Rectal smooth muscle tissue (tissue), 1 donor: ENCODE measurements at regions not wholly inside any gene's neighbourhood (a gene's known extent, or its start where the extent isn't known, plus 50 kb on each side); places are given as distances from the start of the nearest gene placed in this dataset.

Experiments used
- H3K27ac ChIP-seq: one replicate; pipeline ENCODE4 v1.7.0; 2013; ENCODE audit warnings: low read depth, low read length, inconsistent platforms
- H3K27me3 ChIP-seq: one replicate; pipeline ENCODE4 v1.7.0; 2013; ENCODE audit warnings: low read length; ENCODE audit not compliant: control insufficient read depth, insufficient read depth
- H3K36me3 ChIP-seq: one replicate; pipeline ENCODE4 v1.7.0; 2013; ENCODE audit warnings: low read length; ENCODE audit not compliant: control insufficient read depth, insufficient read depth
- H3K4me1 ChIP-seq: one replicate; pipeline ENCODE4 v1.7.0; 2013; ENCODE audit warnings: low read length; ENCODE audit not compliant: control insufficient read depth, insufficient read depth
- H3K4me3 ChIP-seq: one replicate; pipeline ENCODE4 v1.7.0; 2013; ENCODE audit warnings: low read length
- H3K9ac ChIP-seq: one replicate; pipeline ENCODE4 v1.7.0; 2013; ENCODE audit warnings: low read length

- Histone ChIP-seq H3K27ac (no peak overlapping the region), H3K4me3 (no peak overlapping the region), H3K9ac (no peak overlapping the region), H3K36me3 (no peaks in the 10 kb centered on the region), H3K4me1 (no peaks in the 10 kb centered on the region), H3K27me3 (no peaks in the 10 kb centered on the region)
Observed at GRCh38 chr6:105941621-105942412, 144.3 kb upstream of the PRDM1 start.

- no peaks in the 10 kb centered on the region for H3K27me3 ChIP-seq
- H3K4me3 ChIP-seq, result no peak overlapping the region
- no peak overlapping the region for H3K27ac ChIP-seq
Observed at GRCh38 chr6:105940990-105941389, 145.1 kb upstream of the PRDM1 start.

GRCh38 chr6:105936972-105937371 lies 149.2 kb upstream of the PRDM1 start:
- no peaks in the 10 kb centered on the region for H3K36me3 ChIP-seq

More at GRCh38 chr6:105940990-105941389, 145.1 kb upstream of the PRDM1 start:
- H3K9ac ChIP-seq, result no peak overlapping the region
- no peaks in the 10 kb centered on the region for H3K36me3 ChIP-seq
- no peaks in the 10 kb centered on the region for H3K4me1 ChIP-seq

GRCh38 chr6:105935416-105935815 lies 150.7 kb upstream of the PRDM1 start:
- Histone ChIP-seq H3K4me3 (no peak overlapping the region), H3K36me3 (no peaks in the 10 kb centered on the region), H3K4me1 (no peaks in the 10 kb centered on the region), H3K9ac (no peak overlapping the region), H3K27ac (no peak overlapping the region), H3K27me3 (no peaks in the 10 kb centered on the region)

More at GRCh38 chr6:105936972-105937371, 149.2 kb upstream of the PRDM1 start:
- H3K4me3 ChIP-seq, result no peak overlapping the region
- no peaks in the 10 kb centered on the region for H3K4me1 ChIP-seq
- H3K27ac ChIP-seq, result no peak overlapping the region
- H3K27me3 ChIP-seq, result no peaks in the 10 kb centered on the region
- no peak overlapping the region for H3K9ac ChIP-seq

GRCh38 chr6:105934708-105935107 lies 151.4 kb upstream of the PRDM1 start:
- no peak overlapping the region for H3K9ac ChIP-seq
- H3K4me3 ChIP-seq, result no peak overlapping the region
- no peak overlapping the region for H3K27ac ChIP-seq
- H3K27me3 ChIP-seq, result no peaks in the 10 kb centered on the region
- H3K4me1 ChIP-seq, result no peaks in the 10 kb centered on the region
- H3K36me3 ChIP-seq, result no peaks in the 10 kb centered on the region

- H3K4me3 ChIP-seq, result no peak overlapping the region
- H3K4me1 ChIP-seq, result no peaks in the 10 kb centered on the region
- no peak overlapping the region for H3K9ac ChIP-seq
- no peak overlapping the region for H3K27ac ChIP-seq
- no peaks in the 10 kb centered on the region for H3K27me3 ChIP-seq
- no peaks in the 10 kb centered on the region for H3K36me3 ChIP-seq
Observed at GRCh38 chr6:105932440-105932839, 153.7 kb upstream of the PRDM1 start.

GRCh38 chr6:105929626-105930025 lies 156.5 kb upstream of the PRDM1 start:
- Histone ChIP-seq H3K36me3 (no peaks in the 10 kb centered on the region), H3K4me3 (no peak overlapping the region), H3K4me1 (no peaks in the 10 kb centered on the region), H3K27me3 (no peaks in the 10 kb centered on the region), H3K9ac (no peak overlapping the region), H3K27ac (no peak overlapping the region)

- H3K27me3 ChIP-seq, result no peaks in the 10 kb centered on the region
- H3K27ac ChIP-seq, result no peak overlapping the region
- no peak overlapping the region for H3K4me3 ChIP-seq
- H3K36me3 ChIP-seq, result no peaks in the 10 kb centered on the region
- H3K4me1 ChIP-seq, result no peaks in the 10 kb centered on the region
- H3K9ac ChIP-seq, result no peak overlapping the region
Observed at GRCh38 chr6:105926318-105926717, 159.8 kb upstream of the PRDM1 start.

GRCh38 chr6:105925706-105926105 lies 160.4 kb upstream of the PRDM1 start:
- Histone ChIP-seq H3K36me3 (no peaks in the 10 kb centered on the region), H3K4me3 (no peak overlapping the region), H3K4me1 (no peaks in the 10 kb centered on the region), H3K27me3 (no peaks in the 10 kb centered on the region), H3K9ac (no peak overlapping the region), H3K27ac (no peak overlapping the region)

GRCh38 chr6:105921781-105922180 lies 164.4 kb upstream of the PRDM1 start:
- Histone ChIP-seq H3K4me1 (no peaks in the 10 kb centered on the region), H3K27me3 (no peaks in the 10 kb centered on the region), H3K9ac (no peak overlapping the region), H3K27ac (no peak overlapping the region), H3K4me3 (no peak overlapping the region), H3K36me3 (no peaks in the 10 kb centered on the region)

- no peak overlapping the region for H3K4me3 ChIP-seq
- no peaks in the 10 kb centered on the region for H3K27me3 ChIP-seq
- H3K4me1 ChIP-seq, result no peaks in the 10 kb centered on the region
- H3K9ac ChIP-seq, result no peak overlapping the region
- no peaks in the 10 kb centered on the region for H3K36me3 ChIP-seq
- no peak overlapping the region for H3K27ac ChIP-seq
Observed at GRCh38 chr6:105920071-105920470, 166.1 kb upstream of the PRDM1 start.

GRCh38 chr6:105917038-105917695 lies 169.0 kb upstream of the PRDM1 start:
- H3K27ac ChIP-seq, result no peak overlapping the region
- H3K27me3 ChIP-seq, result no peaks in the 10 kb centered on the region
- H3K9ac ChIP-seq, result no peak overlapping the region
- no peak overlapping the region for H3K4me3 ChIP-seq
- H3K36me3 ChIP-seq, result no peaks in the 10 kb centered on the region
- no peaks in the 10 kb centered on the region for H3K4me1 ChIP-seq
